ENCODE measurements at regions not wholly inside any gene's neighbourhood (a gene's known extent, or its start where the extent isn't known, plus 50 kb on each side); places are given as distances from the start of the nearest gene placed in this dataset.

DNA sequence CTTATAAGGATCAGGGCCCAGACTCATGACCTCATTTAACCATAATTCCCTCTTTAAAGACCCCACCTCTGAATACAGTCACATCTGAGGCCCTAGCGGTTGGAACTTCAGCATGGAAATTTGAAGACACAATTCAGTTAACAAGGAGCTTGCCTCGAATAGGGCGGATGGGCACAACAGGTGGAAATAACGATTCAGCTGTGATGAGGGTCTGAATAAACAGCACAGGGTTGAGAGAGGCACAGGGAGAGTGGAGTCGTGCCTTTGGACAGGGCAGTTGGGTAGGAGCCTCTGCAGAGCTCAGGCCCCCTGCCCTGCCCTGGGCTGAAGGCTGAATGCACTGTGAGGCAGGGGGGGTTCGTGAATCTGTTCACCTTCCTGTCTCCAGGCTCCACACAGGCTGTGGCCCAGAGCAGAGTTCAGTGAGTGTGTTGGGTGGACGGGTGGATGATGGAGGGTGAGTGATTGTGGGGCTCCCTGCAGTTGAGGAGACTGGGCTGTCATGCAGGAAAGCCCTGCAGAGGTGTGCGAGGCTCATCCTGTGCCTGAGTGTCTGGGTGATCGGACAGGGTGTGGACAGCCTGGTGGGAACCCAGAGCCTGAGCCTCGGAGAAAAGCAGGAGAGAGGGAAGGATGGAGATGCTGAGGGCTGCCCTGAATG is 243.1 kb downstream of the FOXD2 start:
- Histone ChIP-seq H3K9ac (ENCODE audit: low read depth in 1 of 2, low read length in 2 of 2) (no peak overlapping the region), H3K4me1 (ENCODE audit: control insufficient read depth in 2 of 2, insufficient read depth in 2 of 2, low read length in 2 of 2) (peaks cover 6 to 16% of the 10 kb centered on the region in 2 donors), H3K9me3 (ENCODE audit: control insufficient read depth in 2 of 2, low read length in 2 of 2) (no peaks in the 10 kb centered on the region), H3K27me3 (ENCODE audit: control insufficient read depth in 2 of 2, insufficient read depth in 2 of 2, low read length in 2 of 2) (no peaks in the 10 kb centered on the region), H3K4me3 (ENCODE audit: low read length in 2 of 2) (no peak overlapping the region), H3K36me3 (ENCODE audit: control insufficient read depth in 2 of 2, insufficient read depth in 2 of 2, low read length in 2 of 2) (no peaks in the 10 kb centered on the region), H3K27ac (ENCODE audit: low read depth in 2 of 2, low read length in 2 of 2) (no peak overlapping the region)

DNA sequence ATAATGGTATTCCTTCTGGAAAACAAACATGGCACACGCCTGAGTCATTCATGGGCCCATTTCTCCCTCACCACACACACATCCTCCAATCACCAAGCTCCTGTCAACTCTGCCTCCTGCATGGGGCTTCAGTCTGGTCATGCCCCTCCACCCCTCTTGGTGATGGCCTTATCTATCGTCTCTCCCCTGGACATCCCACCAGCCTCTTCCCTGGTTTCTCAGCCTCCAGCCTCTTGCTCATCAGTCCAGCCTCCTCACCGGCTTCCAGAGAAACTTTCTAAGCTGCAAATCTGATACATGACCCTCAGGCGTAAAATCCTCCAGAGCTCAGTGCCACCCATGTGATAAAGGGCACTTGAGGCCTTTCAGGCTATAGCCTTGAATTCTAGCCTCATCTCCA is 243.9 kb downstream of the FOXD2 start:
- Histone ChIP-seq H3K9ac (ENCODE audit: low read depth in 1 of 2, low read length in 2 of 2) (no peak overlapping the region), H3K36me3 (ENCODE audit: control insufficient read depth in 2 of 2, insufficient read depth in 2 of 2, low read length in 2 of 2) (no peaks in the 10 kb centered on the region), H3K27me3 (ENCODE audit: control insufficient read depth in 2 of 2, insufficient read depth in 2 of 2, low read length in 2 of 2) (no peaks in the 10 kb centered on the region), H3K4me3 (ENCODE audit: low read length in 2 of 2) (no peak overlapping the region), H3K4me1 (ENCODE audit: control insufficient read depth in 2 of 2, insufficient read depth in 2 of 2, low read length in 2 of 2) (peaks cover 6 to 16% of the 10 kb centered on the region in 2 donors), H3K9me3 (ENCODE audit: control insufficient read depth in 2 of 2, low read length in 2 of 2) (no peaks in the 10 kb centered on the region), H3K27ac (ENCODE audit: low read depth in 2 of 2, low read length in 2 of 2) (no peak overlapping the region)

DNA sequence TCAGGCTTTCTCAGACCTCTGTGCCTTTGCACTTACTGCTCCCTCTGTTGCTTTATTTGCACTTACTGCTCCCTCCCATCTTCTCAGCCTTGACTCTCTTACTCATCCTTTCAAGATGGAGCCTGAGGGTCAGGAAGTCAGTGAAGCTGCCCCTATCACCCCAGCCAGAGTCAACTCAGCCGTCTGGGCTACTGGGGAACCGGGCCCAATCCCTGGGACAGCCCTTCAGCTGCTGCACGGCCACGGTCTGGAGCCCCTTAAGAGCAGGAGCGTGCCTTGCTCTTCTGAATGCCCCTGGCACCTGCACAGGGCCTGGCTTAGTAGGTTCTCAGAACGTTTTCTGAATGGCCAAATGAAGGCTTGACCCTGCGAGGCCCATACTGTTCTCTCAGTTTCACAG is 244.4 kb downstream of the FOXD2 start:
- H3K9me3 ChIP-seq (ENCODE audit: control insufficient read depth in 2 of 2, low read length in 2 of 2) = no peaks in the 10 kb centered on the region
- no peak overlapping the region for H3K4me3 ChIP-seq (ENCODE audit: low read length in 2 of 2)
- H3K36me3 ChIP-seq (ENCODE audit: control insufficient read depth in 2 of 2, insufficient read depth in 2 of 2, low read length in 2 of 2) = no peaks in the 10 kb centered on the region
- no peak overlapping the region for H3K9ac ChIP-seq (ENCODE audit: low read depth in 1 of 2, low read length in 2 of 2)
- H3K27ac ChIP-seq (ENCODE audit: low read depth in 2 of 2, low read length in 2 of 2) = no peak overlapping the region
- H3K27me3 ChIP-seq (ENCODE audit: control insufficient read depth in 2 of 2, insufficient read depth in 2 of 2, low read length in 2 of 2) = no peaks in the 10 kb centered on the region
- peaks cover 6 to 16% of the 10 kb centered on the region in 2 donors for H3K4me1 ChIP-seq (ENCODE audit: control insufficient read depth in 2 of 2, insufficient read depth in 2 of 2, low read length in 2 of 2)

DNA sequence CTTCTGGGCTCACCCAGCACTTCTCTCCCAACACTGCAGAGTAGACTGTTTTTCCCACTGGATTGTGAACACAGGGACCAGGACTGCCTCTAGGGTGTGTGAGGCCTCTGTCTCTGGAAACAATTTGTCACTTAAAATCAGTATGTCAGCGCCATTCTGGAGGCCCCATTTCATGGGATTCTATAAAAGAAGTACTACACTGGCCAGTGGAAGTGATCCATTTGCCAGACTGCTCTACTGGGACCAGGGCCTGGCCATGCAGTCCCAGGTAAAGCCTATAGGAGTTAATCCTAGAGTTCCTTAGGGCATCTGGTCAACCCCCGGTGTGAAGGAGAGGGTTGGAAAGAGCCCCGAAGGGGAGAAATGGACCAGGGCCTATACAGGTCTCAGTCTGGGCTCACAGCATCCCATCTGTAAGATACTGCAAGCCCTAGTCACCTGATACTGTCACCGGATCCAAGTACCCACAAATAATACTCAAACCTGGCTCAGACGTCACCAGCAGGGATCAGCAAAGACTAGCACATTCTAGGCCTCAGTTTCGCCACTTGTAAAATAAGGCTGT is 245.0 kb downstream of the FOXD2 start:
- no peaks in the 10 kb centered on the region for H3K9me3 ChIP-seq (ENCODE audit: control insufficient read depth in 2 of 2, low read length in 2 of 2)
- no peak overlapping the region for H3K27ac ChIP-seq (ENCODE audit: low read depth in 2 of 2, low read length in 2 of 2)
- H3K4me1 ChIP-seq (ENCODE audit: control insufficient read depth in 2 of 2, insufficient read depth in 2 of 2, low read length in 2 of 2) = peaks cover 6 to 16% of the 10 kb centered on the region in 2 donors
- no peak overlapping the region for H3K9ac ChIP-seq (ENCODE audit: low read depth in 1 of 2, low read length in 2 of 2)
- H3K27me3 ChIP-seq (ENCODE audit: control insufficient read depth in 2 of 2, insufficient read depth in 2 of 2, low read length in 2 of 2) = no peaks in the 10 kb centered on the region
- no peak overlapping the region for H3K4me3 ChIP-seq (ENCODE audit: low read length in 2 of 2)
- H3K36me3 ChIP-seq (ENCODE audit: control insufficient read depth in 2 of 2, insufficient read depth in 2 of 2, low read length in 2 of 2) = no peaks in the 10 kb centered on the region

GRCh38 chr1:47683401-47683800 is 245.6 kb downstream of the FOXD2 start:
- H3K36me3 ChIP-seq (ENCODE audit: control insufficient read depth in 2 of 2, insufficient read depth in 2 of 2, low read length in 2 of 2) = no peaks in the 10 kb centered on the region
- no peak overlapping the region for H3K4me3 ChIP-seq (ENCODE audit: low read length in 2 of 2)
- no peaks in the 10 kb centered on the region for H3K9me3 ChIP-seq (ENCODE audit: control insufficient read depth in 2 of 2, low read length in 2 of 2)
- no peak overlapping the region for H3K9ac ChIP-seq (ENCODE audit: low read depth in 1 of 2, low read length in 2 of 2)
- H3K27me3 ChIP-seq (ENCODE audit: control insufficient read depth in 2 of 2, insufficient read depth in 2 of 2, low read length in 2 of 2) = no peaks in the 10 kb centered on the region
- H3K4me1 ChIP-seq (ENCODE audit: control insufficient read depth in 2 of 2, insufficient read depth in 2 of 2, low read length in 2 of 2) = peaks cover 6 to 16% of the 10 kb centered on the region in 2 donors
- H3K27ac ChIP-seq (ENCODE audit: low read depth in 2 of 2, low read length in 2 of 2) = no peak overlapping the region

GRCh38 chr1:47684518-47684917 is 246.7 kb downstream of the FOXD2 start:
- H3K9ac ChIP-seq (ENCODE audit: low read depth in 1 of 2, low read length in 2 of 2) = no peak overlapping the region
- H3K36me3 ChIP-seq (ENCODE audit: control insufficient read depth in 2 of 2, insufficient read depth in 2 of 2, low read length in 2 of 2) = no peaks in the 10 kb centered on the region
- peaks cover 6 to 16% of the 10 kb centered on the region in 2 donors for H3K4me1 ChIP-seq (ENCODE audit: control insufficient read depth in 2 of 2, insufficient read depth in 2 of 2, low read length in 2 of 2)
- no peak overlapping the region for H3K4me3 ChIP-seq (ENCODE audit: low read length in 2 of 2)
- H3K9me3 ChIP-seq (ENCODE audit: control insufficient read depth in 2 of 2, low read length in 2 of 2) = no peaks in the 10 kb centered on the region
- no peak overlapping the region for H3K27ac ChIP-seq (ENCODE audit: low read depth in 2 of 2, low read length in 2 of 2)
- no peaks in the 10 kb centered on the region for H3K27me3 ChIP-seq (ENCODE audit: control insufficient read depth in 2 of 2, insufficient read depth in 2 of 2, low read length in 2 of 2)

DNA sequence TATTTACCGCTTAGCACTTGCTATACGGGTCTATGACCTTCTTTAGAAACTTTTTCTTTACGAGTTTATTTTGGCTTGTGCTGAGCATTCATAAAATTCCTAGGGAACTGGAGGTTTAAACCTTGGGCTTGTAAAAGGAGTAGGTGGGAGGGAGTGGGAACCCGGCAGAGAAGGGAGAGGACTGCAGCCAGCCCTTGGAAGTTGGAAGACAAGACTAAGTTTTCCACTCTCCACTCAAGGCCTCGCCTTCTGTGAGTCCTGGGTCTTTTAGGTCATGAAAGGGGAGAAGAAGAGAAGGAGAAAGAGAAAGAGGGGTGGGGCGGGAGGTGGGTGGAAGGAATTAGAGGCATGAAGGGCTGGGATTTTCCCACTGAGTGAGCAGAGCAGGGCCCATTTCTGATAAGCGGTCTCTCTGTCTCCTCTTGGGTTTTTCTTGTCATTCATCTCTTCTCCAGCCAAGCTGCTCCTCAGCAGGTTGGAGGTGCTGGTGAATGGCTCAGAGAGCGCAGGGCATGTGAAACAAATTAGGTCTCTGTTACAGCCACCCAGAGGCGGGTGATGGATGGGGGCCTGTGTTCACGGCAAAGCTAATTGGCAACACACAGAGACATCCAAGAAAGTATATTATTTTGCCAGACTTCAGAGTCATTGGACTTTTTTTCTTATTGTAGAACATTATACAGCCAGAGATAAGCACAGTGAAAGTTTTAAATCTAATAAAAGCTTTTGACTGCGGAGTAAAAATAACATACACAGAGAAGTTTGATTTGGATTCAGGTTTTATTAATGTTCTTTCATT is 247.3 kb downstream of the FOXD2 start:
- no peak overlapping the region for H3K4me3 ChIP-seq (ENCODE audit: low read length in 2 of 2)
- H3K27ac ChIP-seq (ENCODE audit: low read depth in 2 of 2, low read length in 2 of 2) = no peak overlapping the region
- H3K36me3 ChIP-seq (ENCODE audit: control insufficient read depth in 2 of 2, insufficient read depth in 2 of 2, low read length in 2 of 2) = no peaks in the 10 kb centered on the region
- H3K4me1 ChIP-seq (ENCODE audit: control insufficient read depth in 2 of 2, insufficient read depth in 2 of 2, low read length in 2 of 2) = peaks cover 6 to 18% of the 10 kb centered on the region in 2 donors
- no peaks in the 10 kb centered on the region for H3K27me3 ChIP-seq (ENCODE audit: control insufficient read depth in 2 of 2, insufficient read depth in 2 of 2, low read length in 2 of 2)
- H3K9ac ChIP-seq (ENCODE audit: low read depth in 1 of 2, low read length in 2 of 2) = no peak overlapping the region
- no peaks in the 10 kb centered on the region for H3K9me3 ChIP-seq (ENCODE audit: control insufficient read depth in 2 of 2, low read length in 2 of 2)

DNA sequence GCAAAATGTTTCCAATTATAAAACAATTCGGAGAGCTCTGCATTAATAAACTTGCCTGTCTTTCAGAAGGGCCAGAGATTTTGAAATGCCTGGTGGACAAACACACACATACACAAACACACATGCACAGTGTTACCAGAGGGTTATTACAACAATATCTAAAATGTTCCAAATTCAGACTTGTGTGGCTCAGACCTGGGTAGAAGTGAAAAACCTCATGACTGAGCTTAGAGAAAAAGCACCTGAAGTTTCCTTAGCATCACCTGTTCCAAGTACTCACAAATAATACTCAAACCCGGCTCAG is 247.9 kb downstream of the FOXD2 start:
- Histone ChIP-seq H3K9me3 (ENCODE audit: control insufficient read depth in 2 of 2, low read length in 2 of 2) (no peaks in the 10 kb centered on the region), H3K9ac (ENCODE audit: low read depth in 1 of 2, low read length in 2 of 2) (no peak overlapping the region), H3K27me3 (ENCODE audit: control insufficient read depth in 2 of 2, insufficient read depth in 2 of 2, low read length in 2 of 2) (no peaks in the 10 kb centered on the region), H3K4me1 (ENCODE audit: control insufficient read depth in 2 of 2, insufficient read depth in 2 of 2, low read length in 2 of 2) (peaks cover 6 to 22% of the 10 kb centered on the region in 2 donors), H3K36me3 (ENCODE audit: control insufficient read depth in 2 of 2, insufficient read depth in 2 of 2, low read length in 2 of 2) (no peaks in the 10 kb centered on the region), H3K4me3 (ENCODE audit: low read length in 2 of 2) (no peak overlapping the region), H3K27ac (ENCODE audit: low read depth in 2 of 2, low read length in 2 of 2) (no peak overlapping the region)

GRCh38 chr1:47686731-47687630 is 249.1 kb downstream of the FOXD2 start:
- Histone ChIP-seq H3K27me3 (ENCODE audit: control insufficient read depth in 2 of 2, insufficient read depth in 2 of 2, low read length in 2 of 2) (no peaks in the 10 kb centered on the region), H3K4me1 (ENCODE audit: control insufficient read depth in 2 of 2, insufficient read depth in 2 of 2, low read length in 2 of 2) (peaks cover 6 to 22% of the 10 kb centered on the region in 2 donors), H3K36me3 (ENCODE audit: control insufficient read depth in 2 of 2, insufficient read depth in 2 of 2, low read length in 2 of 2) (no peaks in the 10 kb centered on the region), H3K9me3 (ENCODE audit: control insufficient read depth in 2 of 2, low read length in 2 of 2) (no peaks in the 10 kb centered on the region), H3K9ac (ENCODE audit: low read depth in 1 of 2, low read length in 2 of 2) (no peak overlapping the region), H3K27ac (ENCODE audit: low read depth in 2 of 2, low read length in 2 of 2) (no peak overlapping the region), H3K4me3 (ENCODE audit: low read length in 2 of 2) (no peak overlapping the region)
